ENCODE measurements at regions not wholly inside any gene's neighbourhood (a gene's known extent, or its start where the extent isn't known, plus 50 kb on each side); places are given as distances from the start of the nearest gene placed in this dataset.

GRCh38 chr21:15329191-15329590 lies 264.4 kb upstream of the NRIP1 start:
- TF ChIP-seq ARNTL (CRISPR knock-in tag; IDR thresholded peaks at IDR 0.05; ENCODE audit: borderline replicate concordance, low read depth) (no peak), PPARA (CRISPR knock-in tag; IDR thresholded peaks at IDR 0.05; ENCODE audit: borderline replicate concordance) (no peak), PATZ1 (CRISPR knock-in tag; IDR thresholded peaks at IDR 0.05; ENCODE audit: borderline replicate concordance) (no peak), ZFP3 (CRISPR knock-in tag; IDR thresholded peaks at IDR 0.05) (no peak), TOX (CRISPR knock-in tag; IDR thresholded peaks at IDR 0.05; ENCODE audit: borderline replicate concordance) (no peak), CSRNP3 (CRISPR knock-in tag; IDR thresholded peaks at IDR 0.05) (no peak), ZNF8 (CRISPR knock-in tag; IDR thresholded peaks at IDR 0.05) (no peak), ZNF70 (CRISPR knock-in tag; IDR thresholded peaks at IDR 0.05) (no peak), OSR1 (CRISPR knock-in tag; IDR thresholded peaks at IDR 0.05) (no peak), GLIS3 (CRISPR knock-in tag; IDR thresholded peaks at IDR 0.05) (no peak), TCF4 (CRISPR knock-in tag; IDR thresholded peaks at IDR 0.05; ENCODE audit: borderline replicate concordance) (no peak)

All from SK-N-SH treated with all-trans-retinoic acid at 6 μM for 48 hours (cell line).